ENCODE measurements at regions not wholly inside any gene's neighbourhood (a gene's known extent, or its start where the extent isn't known, plus 50 kb on each side); places are given as distances from the start of the nearest gene placed in this dataset.
"Not testable (repeated sequence)": the region's sequence is repeated elsewhere in the genome, so short reads cannot be mapped to it uniquely, and the experiment has no call there.

- BruUV-seq (replicated peaks) = no TSS peak
- no peak for DNase-seq (ENCODE audit: low read depth, low spot score)
- POLR2A ChIA-PET = no interaction called here
- H3K27ac ChIP-seq (ENCODE audit: low read length) = no peak overlapping the region
- no peaks in the 10 kb centered on the region for H3K4me1 ChIP-seq (ENCODE audit: control insufficient read depth, insufficient read depth, low read length)
- no peak overlapping the region for H3K4me3 ChIP-seq (ENCODE audit: low read depth in 2 of 2, low read length in 2 of 2)
- H3K27me3 ChIP-seq (ENCODE audit: control insufficient read depth, insufficient read depth, low read length) = no peaks in the 10 kb centered on the region
- TF ChIP-seq POLR2AphosphoS5 (IDR thresholded peaks at IDR 0.05; ENCODE audit: low read depth, low read length) (no peak), SIN3A (IDR thresholded peaks at IDR 0.05; ENCODE audit: borderline replicate concordance, insufficient read depth, low read depth, low read length) (no peak)
- CTCF ChIA-PET = no interaction called here
- in situ Hi-C loops (cut with HindIII; ENCODE audit: low pct_unique_long_range_greater_than_20kb, low sequenced_read_pairs) = no loop called here
- no peaks in the 10 kb centered on the region for H3K36me3 ChIP-seq (ENCODE audit: control insufficient read depth, insufficient read depth, low read length)
- no peaks in the 10 kb centered on the region for H3K9me3 ChIP-seq (ENCODE audit: control insufficient read depth, insufficient read depth, low read depth, low read length)
- intact Hi-C loops (cut with micrococcal nuclease; ENCODE audit: unreplicated experiment) = no loop called here
- no peak for ATAC-seq
These were observed 175.5 kb upstream of the MAGEB16 start for GRCh38 chrX:35622601-35623000.

- in situ Hi-C loops (cut with HindIII; ENCODE audit: low pct_unique_long_range_greater_than_20kb, low sequenced_read_pairs) (no loop called here), intact Hi-C loops (cut with micrococcal nuclease; ENCODE audit: unreplicated experiment) (no loop called here)
- no peak for TF ChIP-seq CTCF (IDR thresholded peaks at IDR 0.05)
- no TSS peak for BruUV-seq (replicated peaks)
- POLR2A ChIA-PET = no interaction called here
- CTCF ChIA-PET = no interaction called here
- Histone ChIP-seq H3K9me3 (ENCODE audit: control insufficient read depth, insufficient read depth, low read depth, low read length) (no peaks in the 10 kb centered on the region), H3K4me3 (ENCODE audit: low read depth in 2 of 2, low read length in 2 of 2) (no peak overlapping the region), H3K27me3 (ENCODE audit: control insufficient read depth, insufficient read depth, low read length) (no peaks in the 10 kb centered on the region), H3K4me1 (ENCODE audit: control insufficient read depth, insufficient read depth, low read length) (no peaks in the 10 kb centered on the region), H3K27ac (ENCODE audit: low read length) (no peak overlapping the region), H3K36me3 (ENCODE audit: control insufficient read depth, insufficient read depth, low read length) (no peaks in the 10 kb centered on the region)
- DNase-seq (ENCODE audit: low read depth, low spot score) (no peak), ATAC-seq (no peak)
These were observed 172.4 kb upstream of the MAGEB16 start for GRCh38 chrX:35625714-35626113.

DNA sequence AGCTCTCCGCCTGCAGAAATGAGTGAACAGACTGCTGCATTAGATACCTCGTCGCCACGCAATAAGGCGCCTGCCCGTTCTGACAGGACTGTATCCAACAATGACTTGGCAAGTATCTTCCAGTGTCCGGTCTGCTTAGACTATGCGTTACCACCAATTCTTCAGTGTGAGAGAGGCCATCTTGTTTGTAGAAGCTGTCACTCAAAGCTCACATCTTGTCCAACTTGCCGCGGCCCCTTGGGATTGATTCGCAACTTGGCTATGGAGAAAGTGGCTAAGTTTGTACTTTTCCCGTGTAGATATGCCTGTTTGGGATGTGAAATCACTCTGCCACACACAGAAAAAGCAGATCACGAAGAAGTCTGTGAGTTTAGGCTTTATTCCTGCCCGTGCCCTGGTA, 172.0 kb upstream of the MAGEB16 start:
- POLR2A ChIA-PET = no interaction called here

GRCh38 chrX:35635971-35636370, 162.2 kb upstream of the MAGEB16 start:
- CTCF ChIA-PET; ATAC-seq; H3K9me3 ChIP-seq (ENCODE audit: control insufficient read depth, insufficient read depth, low read depth, low read length); in situ Hi-C loops (cut with HindIII; ENCODE audit: low pct_unique_long_range_greater_than_20kb, low sequenced_read_pairs); H3K4me3 ChIP-seq (ENCODE audit: low read depth in 2 of 2, low read length in 2 of 2); intact Hi-C loops (cut with micrococcal nuclease; ENCODE audit: unreplicated experiment); DNase-seq (ENCODE audit: low read depth, low spot score); BruUV-seq (replicated peaks); POLR2A ChIA-PET; H3K36me3 ChIP-seq (ENCODE audit: control insufficient read depth, insufficient read depth, low read length); H3K27ac ChIP-seq (ENCODE audit: low read length); H3K4me1 ChIP-seq (ENCODE audit: control insufficient read depth, insufficient read depth, low read length); H3K27me3 ChIP-seq (ENCODE audit: control insufficient read depth, insufficient read depth, low read length): not testable (repeated sequence)

More for the DNA sequence above, 172.0 kb upstream of the MAGEB16 start:
- in situ Hi-C loops (cut with HindIII; ENCODE audit: low pct_unique_long_range_greater_than_20kb, low sequenced_read_pairs) = no loop called here
- no TSS peak for BruUV-seq (replicated peaks)
- H3K4me1 ChIP-seq (ENCODE audit: control insufficient read depth, insufficient read depth, low read length) = no peaks in the 10 kb centered on the region
- TF ChIP-seq TCF7L2 (IDR thresholded peaks at IDR 0.05; ENCODE audit: low read depth, low read length) = no peak
- DNase-seq (ENCODE audit: low read depth, low spot score) = no peak
- no peaks in the 10 kb centered on the region for H3K36me3 ChIP-seq (ENCODE audit: control insufficient read depth, insufficient read depth, low read length)
- no peak for ATAC-seq
- intact Hi-C loops (cut with micrococcal nuclease; ENCODE audit: unreplicated experiment) = no loop called here
- no peaks in the 10 kb centered on the region for H3K27me3 ChIP-seq (ENCODE audit: control insufficient read depth, insufficient read depth, low read length)
- no peak overlapping the region for H3K27ac ChIP-seq (ENCODE audit: low read length)
- no peaks in the 10 kb centered on the region for H3K9me3 ChIP-seq (ENCODE audit: control insufficient read depth, insufficient read depth, low read depth, low read length)
- CTCF ChIA-PET = no interaction called here
- no peak overlapping the region for H3K4me3 ChIP-seq (ENCODE audit: low read depth in 2 of 2, low read length in 2 of 2)

GRCh38 chrX:35664833-35665232, 133.3 kb upstream of the MAGEB16 start:
- Histone ChIP-seq H3K4me3 (ENCODE audit: low read depth in 2 of 2, low read length in 2 of 2) (no peak overlapping the region), H3K9me3 (ENCODE audit: control insufficient read depth, insufficient read depth, low read depth, low read length) (no peaks in the 10 kb centered on the region), H3K27me3 (ENCODE audit: control insufficient read depth, insufficient read depth, low read length) (no peaks in the 10 kb centered on the region), H3K36me3 (ENCODE audit: control insufficient read depth, insufficient read depth, low read length) (no peaks in the 10 kb centered on the region), H3K4me1 (ENCODE audit: control insufficient read depth, insufficient read depth, low read length) (no peaks in the 10 kb centered on the region), H3K27ac (ENCODE audit: low read length) (no peak overlapping the region)
- intact Hi-C loops (cut with micrococcal nuclease; ENCODE audit: unreplicated experiment) (no loop called here), in situ Hi-C loops (cut with HindIII; ENCODE audit: low pct_unique_long_range_greater_than_20kb, low sequenced_read_pairs) (no loop called here)
- DNase-seq (ENCODE audit: low read depth, low spot score) (no peak), ATAC-seq (no peak)
- POLR2A ChIA-PET = no interaction called here
- TF ChIP-seq SIN3A (IDR thresholded peaks at IDR 0.05; ENCODE audit: borderline replicate concordance, insufficient read depth, low read depth, low read length) = no peak
- no peak for TF ChIP-seq POLR2AphosphoS5 (IDR thresholded peaks at IDR 0.05; ENCODE audit: low read depth, low read length)
- TF ChIP-seq TCF7L2 (IDR thresholded peaks at IDR 0.05; ENCODE audit: low read depth, low read length) = no peak
- TF ChIP-seq, protein P1, sequence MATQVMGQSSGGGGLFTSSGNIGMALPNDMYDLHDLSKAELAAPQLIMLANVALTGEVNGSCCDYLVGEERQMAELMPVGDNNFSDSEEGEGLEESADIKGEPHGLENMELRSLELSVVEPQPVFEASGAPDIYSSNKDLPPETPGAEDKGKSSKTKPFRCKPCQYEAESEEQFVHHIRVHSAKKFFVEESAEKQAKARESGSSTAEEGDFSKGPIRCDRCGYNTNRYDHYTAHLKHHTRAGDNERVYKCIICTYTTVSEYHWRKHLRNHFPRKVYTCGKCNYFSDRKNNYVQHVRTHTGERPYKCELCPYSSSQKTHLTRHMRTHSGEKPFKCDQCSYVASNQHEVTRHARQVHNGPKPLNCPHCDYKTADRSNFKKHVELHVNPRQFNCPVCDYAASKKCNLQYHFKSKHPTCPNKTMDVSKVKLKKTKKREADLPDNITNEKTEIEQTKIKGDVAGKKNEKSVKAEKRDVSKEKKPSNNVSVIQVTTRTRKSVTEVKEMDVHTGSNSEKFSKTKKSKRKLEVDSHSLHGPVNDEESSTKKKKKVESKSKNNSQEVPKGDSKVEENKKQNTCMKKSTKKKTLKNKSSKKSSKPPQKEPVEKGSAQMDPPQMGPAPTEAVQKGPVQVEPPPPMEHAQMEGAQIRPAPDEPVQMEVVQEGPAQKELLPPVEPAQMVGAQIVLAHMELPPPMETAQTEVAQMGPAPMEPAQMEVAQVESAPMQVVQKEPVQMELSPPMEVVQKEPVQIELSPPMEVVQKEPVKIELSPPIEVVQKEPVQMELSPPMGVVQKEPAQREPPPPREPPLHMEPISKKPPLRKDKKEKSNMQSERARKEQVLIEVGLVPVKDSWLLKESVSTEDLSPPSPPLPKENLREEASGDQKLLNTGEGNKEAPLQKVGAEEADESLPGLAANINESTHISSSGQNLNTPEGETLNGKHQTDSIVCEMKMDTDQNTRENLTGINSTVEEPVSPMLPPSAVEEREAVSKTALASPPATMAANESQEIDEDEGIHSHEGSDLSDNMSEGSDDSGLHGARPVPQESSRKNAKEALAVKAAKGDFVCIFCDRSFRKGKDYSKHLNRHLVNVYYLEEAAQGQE (IDR thresholded peaks at IDR 0.05; ENCODE audit: insufficient read depth in 1 of 2, low read depth in 2 of 2, low read length in 1 of 2) = no peak
- TF ChIP-seq CTCF (IDR thresholded peaks at IDR 0.05) = no peak
- no TSS peak for BruUV-seq (replicated peaks)
- CTCF ChIA-PET = no interaction called here

Measured in Panc1 (cell line).